ENCODE measurements at regions not wholly inside any gene's neighbourhood (a gene's known extent, or its start where the extent isn't known, plus 50 kb on each side); places are given as distances from the start of the nearest gene placed in this dataset.

- H3K4me2 ChIP-seq (ENCODE audit: low read length): no peak overlapping the region
Measured at GRCh38 chr21:41018431-41018830, 149.5 kb upstream of the BACE2 start.

GRCh38 chr21:41023936-41024335, 144.0 kb upstream of the BACE2 start:
- no TSS peak for BruUV-seq (replicated peaks)
- Histone ChIP-seq H3K9me3 (ENCODE audit: low read length) (no peaks in the 10 kb centered on the region), H2AFZ (ENCODE audit: low read length) (no peak overlapping the region), H3K4me3 (ENCODE audit: low read depth, low read length, poor library complexity, severe bottlenecking) (no peak overlapping the region), H3K9me2 (ENCODE audit: insufficient read depth, low read length) (no peaks in the 10 kb centered on the region), H3K27ac (ENCODE audit: low read depth, low read length, poor library complexity, severe bottlenecking) (no peak overlapping the region), H3K79me2 (ENCODE audit: insufficient read depth, low read depth, low read length) (no peaks in the 10 kb centered on the region), H4K20me1 (ENCODE audit: insufficient read depth, low read length) (no peaks in the 10 kb centered on the region), H3K36me3 (ENCODE audit: insufficient read depth, low read length) (no peaks in the 10 kb centered on the region), H3K4me2 (ENCODE audit: low read length) (no peak overlapping the region), H3K4me1 (ENCODE audit: insufficient read depth, low read length, poor library complexity, severe bottlenecking) (no peaks in the 10 kb centered on the region)
- POLR2A ChIA-PET: no interaction called here
- TF ChIP-seq EZH2phosphoT487 (IDR thresholded peaks at IDR 0.05; ENCODE audit: borderline replicate concordance, low read depth, low read length) (no peak), CTCF (conservative IDR thresholded peaks at IDR 0.05; ENCODE audit: low read length) (no peak)
- CTCF ChIA-PET (ENCODE audit: unreplicated experiment): no interaction called here
- intact Hi-C loops (cut with micrococcal nuclease; ENCODE audit: unreplicated experiment): no loop called here
- no peak for DNase-seq (ENCODE audit: low spot score)

More at GRCh38 chr21:41018431-41018830, 149.5 kb upstream of the BACE2 start:
- BruUV-seq (replicated peaks): no TSS peak
- no peak overlapping the region for H3K4me3 ChIP-seq (ENCODE audit: low read depth, low read length, poor library complexity, severe bottlenecking)
- H3K9me2 ChIP-seq (ENCODE audit: insufficient read depth, low read length): no peaks in the 10 kb centered on the region
- TF ChIP-seq EZH2phosphoT487 (IDR thresholded peaks at IDR 0.05; ENCODE audit: borderline replicate concordance, low read depth, low read length): no peak
- no peak for TF ChIP-seq CTCF (conservative IDR thresholded peaks at IDR 0.05; ENCODE audit: low read length)
- H3K4me1 ChIP-seq (ENCODE audit: insufficient read depth, low read length, poor library complexity, severe bottlenecking): no peaks in the 10 kb centered on the region
- ChIA-PET CTCF (ENCODE audit: unreplicated experiment) (no interaction called here), POLR2A (interaction anchor here (0.7 kb wide), 1 partner anchor 23 kb away, joined by 4 read pairs; no protein-coding TSS in a partner anchor)
- H3K79me2 ChIP-seq (ENCODE audit: insufficient read depth, low read depth, low read length): no peaks in the 10 kb centered on the region
- H3K27ac ChIP-seq (ENCODE audit: low read depth, low read length, poor library complexity, severe bottlenecking): no peak overlapping the region
- no peak for DNase-seq (ENCODE audit: low spot score)
- H2AFZ ChIP-seq (ENCODE audit: low read length): no peak overlapping the region
- no peaks in the 10 kb centered on the region for H4K20me1 ChIP-seq (ENCODE audit: insufficient read depth, low read length)
- no peaks in the 10 kb centered on the region for H3K9me3 ChIP-seq (ENCODE audit: low read length)
- H3K36me3 ChIP-seq (ENCODE audit: insufficient read depth, low read length): no peaks in the 10 kb centered on the region
- intact Hi-C loops (cut with micrococcal nuclease; ENCODE audit: unreplicated experiment): no loop called here

- Histone ChIP-seq H2AFZ (ENCODE audit: low read length) (no peak overlapping the region), H4K20me1 (ENCODE audit: insufficient read depth, low read length) (no peaks in the 10 kb centered on the region), H3K27ac (ENCODE audit: low read depth, low read length, poor library complexity, severe bottlenecking) (no peak overlapping the region), H3K4me2 (ENCODE audit: low read length) (no peak overlapping the region), H3K4me3 (ENCODE audit: low read depth, low read length, poor library complexity, severe bottlenecking) (no peak overlapping the region), H3K36me3 (ENCODE audit: insufficient read depth, low read length) (no peaks in the 10 kb centered on the region), H3K9me3 (ENCODE audit: low read length) (no peaks in the 10 kb centered on the region), H3K9me2 (ENCODE audit: insufficient read depth, low read length) (no peaks in the 10 kb centered on the region), H3K79me2 (ENCODE audit: insufficient read depth, low read depth, low read length) (no peaks in the 10 kb centered on the region), H3K4me1 (ENCODE audit: insufficient read depth, low read length, poor library complexity, severe bottlenecking) (no peaks in the 10 kb centered on the region)
- TF ChIP-seq CTCF (conservative IDR thresholded peaks at IDR 0.05; ENCODE audit: low read length): no peak
- TF ChIP-seq EZH2phosphoT487 (IDR thresholded peaks at IDR 0.05; ENCODE audit: borderline replicate concordance, low read depth, low read length): no peak
- no peak for DNase-seq (ENCODE audit: low spot score)
- BruUV-seq (replicated peaks): no TSS peak
- CTCF ChIA-PET (ENCODE audit: unreplicated experiment): no interaction called here
- intact Hi-C loops (cut with micrococcal nuclease; ENCODE audit: unreplicated experiment): no loop called here
- POLR2A ChIA-PET: no interaction called here
Measured at GRCh38 chr21:41024341-41024740, 143.6 kb upstream of the BACE2 start.
